Neutrophil (primary cell): ENCODE measurements at regions not wholly inside any gene's neighbourhood (a gene's known extent, or its start where the extent isn't known, plus 50 kb on each side); places are given as distances from the start of the nearest gene placed in this dataset.
A peak's percentile ranks its signal among the peaks of the same experiment; 100 is the strongest.
"Not testable (repeated sequence)": the region's sequence is repeated elsewhere in the genome, so short reads cannot be mapped to it uniquely, and the experiment has no call there.

Source experiments
- H3K27ac ChIP-seq: fragments of 200-600 bp; sonication (generic); 2 replicates; pipeline ENCODE4 v1.5.1; 2016; ENCODE audit warnings: mild to moderate bottlenecking, moderate library complexity
- H3K27me3 ChIP-seq: fragments of 200-600 bp; sonication (generic); 2 replicates; pipeline ENCODE4 v1.6.0; 2016; ENCODE audit warnings: mild to moderate bottlenecking
- H3K36me3 ChIP-seq: fragments of 200-600 bp; sonication (generic); 2 replicates; pipeline ENCODE4 v1.5.1; 2017
- H3K4me1 ChIP-seq, 2 experiments: fragments of 200-600 bp in 1 of 2; sonication (generic) in 1 of 2; 1 replicate in 1 of 2; 2 replicates in 1 of 2; pipeline versions ENCODE4 v1.5.1 to v1.6.1; 2013 to 2016; ENCODE audit warnings: low read depth in 1 of 2, low read length in 1 of 2, mild to moderate bottlenecking in 1 of 2, moderate library complexity in 1 of 2; ENCODE audit not compliant: control insufficient read depth in 1 of 2, insufficient read depth in 1 of 2
- H3K4me3 ChIP-seq, 2 experiments: fragments of 200-600 bp in 1 of 2; sonication (generic) in 1 of 2; 1 replicate in 1 of 2; 2 replicates in 1 of 2; pipeline ENCODE4 v1.5.1; 2013 to 2016; ENCODE audit warnings: low read depth in 1 of 2, low read length in 1 of 2, mild to moderate bottlenecking in 1 of 2, moderate library complexity in 1 of 2
- H3K9me3 ChIP-seq: fragments of 200-600 bp; sonication (generic); 2 replicates; pipeline ENCODE4 v1.5.1; 2016
- TF ChIP-seq, protein P1 (sequence below): fragments of 200-600 bp; sonication (generic); IDR thresholded peaks from 2 replicates; pipeline ENCODE4 v1.5.1; 2016; ENCODE audit warnings: antibody characterized with exemption

DNA sequence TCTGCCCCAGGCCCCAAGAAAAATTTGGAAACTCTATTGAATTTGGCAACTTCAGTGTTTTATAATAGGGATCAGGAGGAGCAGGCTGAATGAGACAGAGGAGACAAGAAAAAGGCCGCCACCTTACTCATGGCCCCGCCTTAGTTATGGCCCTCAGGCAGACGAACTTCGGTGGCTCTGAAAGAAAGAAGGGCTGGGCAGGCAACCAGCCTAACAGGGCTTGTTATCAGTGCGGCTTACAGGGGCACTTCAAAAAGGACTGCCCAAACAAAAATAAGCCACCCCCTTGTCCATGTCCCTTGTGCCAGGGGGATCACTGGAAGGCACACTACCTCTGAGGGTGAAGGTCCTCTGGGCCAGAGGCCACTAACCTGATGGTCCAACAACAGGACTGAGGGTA lies 146.3 kb upstream of the ATF7IP start:
- H3K4me1 ChIP-seq, result peaks cover 3 to 4% of the 10 kb centered on the region in 2 experiments
- no peaks in the 10 kb centered on the region for H3K27me3 ChIP-seq
- no peaks in the 10 kb centered on the region for H3K36me3 ChIP-seq
- no peak overlapping the region for H3K27ac ChIP-seq
- H3K9me3 ChIP-seq, result no peaks in the 10 kb centered on the region
- H3K4me3 ChIP-seq, result no peak overlapping the region
- TF ChIP-seq, protein P1, sequence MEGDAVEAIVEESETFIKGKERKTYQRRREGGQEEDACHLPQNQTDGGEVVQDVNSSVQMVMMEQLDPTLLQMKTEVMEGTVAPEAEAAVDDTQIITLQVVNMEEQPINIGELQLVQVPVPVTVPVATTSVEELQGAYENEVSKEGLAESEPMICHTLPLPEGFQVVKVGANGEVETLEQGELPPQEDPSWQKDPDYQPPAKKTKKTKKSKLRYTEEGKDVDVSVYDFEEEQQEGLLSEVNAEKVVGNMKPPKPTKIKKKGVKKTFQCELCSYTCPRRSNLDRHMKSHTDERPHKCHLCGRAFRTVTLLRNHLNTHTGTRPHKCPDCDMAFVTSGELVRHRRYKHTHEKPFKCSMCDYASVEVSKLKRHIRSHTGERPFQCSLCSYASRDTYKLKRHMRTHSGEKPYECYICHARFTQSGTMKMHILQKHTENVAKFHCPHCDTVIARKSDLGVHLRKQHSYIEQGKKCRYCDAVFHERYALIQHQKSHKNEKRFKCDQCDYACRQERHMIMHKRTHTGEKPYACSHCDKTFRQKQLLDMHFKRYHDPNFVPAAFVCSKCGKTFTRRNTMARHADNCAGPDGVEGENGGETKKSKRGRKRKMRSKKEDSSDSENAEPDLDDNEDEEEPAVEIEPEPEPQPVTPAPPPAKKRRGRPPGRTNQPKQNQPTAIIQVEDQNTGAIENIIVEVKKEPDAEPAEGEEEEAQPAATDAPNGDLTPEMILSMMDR, result no peak

GRCh38 chr12:14219670-14220069 lies 145.8 kb upstream of the ATF7IP start:
- H3K27me3 ChIP-seq, H3K36me3 ChIP-seq, H3K27ac ChIP-seq, H3K9me3 ChIP-seq, H3K4me3 ChIP-seq, H3K4me1 ChIP-seq: not testable (repeated sequence)

GRCh38 chr12:14225064-14225463 lies 140.4 kb upstream of the ATF7IP start:
- no peaks in the 10 kb centered on the region for H3K9me3 ChIP-seq
- no peaks in the 10 kb centered on the region for H3K36me3 ChIP-seq
- TF ChIP-seq, protein P1, result no peak
- no peaks in the 10 kb centered on the region for H3K4me1 ChIP-seq
- H3K27ac ChIP-seq, result no peak overlapping the region
- peaks cover 5% of the 10 kb centered on the region for H3K27me3 ChIP-seq
- H3K4me3 ChIP-seq, result no peak overlapping the region

GRCh38 chr12:14235176-14235575 lies 130.3 kb upstream of the ATF7IP start:
- H3K36me3 ChIP-seq, H3K27me3 ChIP-seq, H3K9me3 ChIP-seq, H3K4me3 ChIP-seq, H3K27ac ChIP-seq: not testable (repeated sequence)
- H3K4me1 ChIP-seq, result peaks cover 11% of the 10 kb centered on the region in 2 experiments

DNA sequence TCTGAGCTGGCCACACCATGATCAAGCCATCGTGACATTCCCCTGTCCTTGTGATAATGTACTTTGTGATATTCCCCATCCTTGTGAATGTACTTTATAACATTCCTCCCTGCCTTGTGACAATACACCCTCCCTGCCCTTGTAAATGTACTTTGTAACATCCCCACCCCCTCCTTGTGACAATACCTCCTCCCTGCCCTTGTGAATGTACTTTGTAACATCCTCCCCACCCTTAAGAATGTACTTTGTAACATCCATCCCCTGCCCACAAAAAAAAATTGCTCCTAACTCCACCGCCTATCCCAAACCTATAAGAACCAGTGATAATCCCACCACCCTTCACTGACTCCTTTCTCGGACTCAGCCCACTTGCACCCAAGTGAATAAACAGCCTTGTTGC lies 128.8 kb upstream of the ATF7IP start:
- H3K4me1 ChIP-seq, result peaks cover 14 to 16% of the 10 kb centered on the region in 2 experiments
- H3K27ac ChIP-seq, H3K4me3 ChIP-seq, H3K27me3 ChIP-seq, H3K36me3 ChIP-seq, H3K9me3 ChIP-seq: not testable (repeated sequence)

DNA sequence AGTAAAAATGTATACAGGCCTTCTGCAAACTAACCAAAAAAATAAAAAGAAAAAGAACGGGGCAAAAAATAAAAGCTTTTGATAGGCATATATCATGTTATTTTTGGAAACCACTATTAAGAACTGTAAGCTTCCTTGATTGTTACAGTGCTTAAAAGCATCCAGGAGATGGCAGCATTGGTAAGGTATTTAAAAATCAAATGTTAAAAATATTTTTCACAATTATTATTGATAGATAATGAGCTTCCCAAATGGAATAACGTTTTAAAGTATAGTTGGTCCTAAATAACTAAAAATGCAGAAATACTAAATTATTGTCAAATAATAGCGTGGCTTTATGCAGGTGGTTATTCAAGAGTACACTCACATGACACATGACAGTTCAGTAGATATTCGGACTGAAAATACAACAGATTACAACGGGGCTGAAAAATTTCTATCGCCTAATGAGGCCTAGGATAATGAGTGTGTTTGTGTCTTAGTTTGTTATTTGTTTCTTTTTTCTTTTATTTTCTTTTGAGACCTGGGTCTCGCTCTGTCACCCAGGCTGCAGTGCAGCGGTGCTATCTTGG lies 127.2 kb upstream of the ATF7IP start:
- no peak overlapping the region for H3K4me3 ChIP-seq
- no peak overlapping the region for H3K27ac ChIP-seq
- H3K9me3 ChIP-seq, result peaks cover 7% of the 10 kb centered on the region
- peaks cover 14 to 16% of the 10 kb centered on the region in 2 experiments for H3K4me1 ChIP-seq
- TF ChIP-seq, protein P1, result peak; percentile 72
- H3K27me3 ChIP-seq, result no peaks in the 10 kb centered on the region
- H3K36me3 ChIP-seq, result no peaks in the 10 kb centered on the region

DNA sequence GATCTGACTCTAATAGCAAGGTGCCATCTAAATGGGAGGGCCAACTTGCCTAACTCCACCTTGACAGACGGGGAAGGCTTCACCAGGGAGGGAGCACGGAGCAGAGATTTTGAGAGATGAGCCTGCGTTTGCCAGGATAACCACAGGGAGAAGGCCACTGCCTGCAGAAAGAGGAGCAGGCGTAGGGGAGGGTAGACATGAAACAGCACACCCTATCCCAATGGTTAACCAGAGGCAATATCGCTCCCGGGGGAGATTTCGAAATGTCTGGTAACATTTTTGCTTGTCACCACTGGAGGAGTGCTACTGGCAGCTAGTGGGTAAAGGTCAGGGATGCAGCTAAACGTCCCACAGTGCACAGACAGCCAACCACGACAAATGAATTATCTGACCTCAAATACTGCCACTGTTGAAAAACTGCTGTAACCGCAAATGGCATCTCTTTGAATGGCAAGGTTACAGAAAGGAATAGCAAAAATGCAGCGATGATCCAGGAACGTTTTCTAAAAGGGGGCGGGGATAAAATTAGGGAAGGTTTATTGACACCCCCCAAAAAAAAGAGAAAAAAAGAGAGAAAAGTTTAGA lies 126.0 kb upstream of the ATF7IP start:
- TF ChIP-seq, protein P1, result no peak
- no peaks in the 10 kb centered on the region for H3K27me3 ChIP-seq
- peaks cover 7% of the 10 kb centered on the region for H3K9me3 ChIP-seq
- H3K27ac ChIP-seq, result no peak overlapping the region
- no peaks in the 10 kb centered on the region for H3K36me3 ChIP-seq
- H3K4me3 ChIP-seq, result peak overlapping the region; percentile 29 to 37
- peaks cover 14 to 16% of the 10 kb centered on the region in 2 experiments for H3K4me1 ChIP-seq
